COLO668 (cell line): ENCODE measurements at regions not wholly inside any gene's neighbourhood (a gene's known extent, or its start where the extent isn't known, plus 50 kb on each side); places are given as distances from the start of the nearest gene placed in this dataset.
"Not testable (repeated sequence)": the region's sequence is repeated elsewhere in the genome, so short reads cannot be mapped to it uniquely, and the experiment has no call there.

Experiments
- DNase-seq: peaks from one replicate; lab custom pipeline; 2025; ENCODE audit not compliant: unreplicated experiment; lab: John Stamatoyannopoulos, UW

GRCh38 chr11:38173676-38174075, 1575.6 kb upstream of the RAG2 start:
- DNase-seq = no peak

- DNase-seq = no peak
Observed at GRCh38 chr11:38169286-38169685, 1571.2 kb upstream of the RAG2 start.

GRCh38 chr11:38163526-38163925, 1565.5 kb upstream of the RAG2 start:
- DNase-seq = no peak

GRCh38 chr11:38160433-38160832, 1562.4 kb upstream of the RAG2 start:
- no peak for DNase-seq

- no peak for DNase-seq
Observed at GRCh38 chr11:38159038-38159437, 1561.0 kb upstream of the RAG2 start.

- DNase-seq = no peak
Observed at GRCh38 chr11:38156495-38157146, 1558.6 kb upstream of the RAG2 start.

GRCh38 chr11:38155856-38156255, 1557.8 kb upstream of the RAG2 start:
- DNase-seq = no peak

GRCh38 chr11:38153985-38154384, 1555.9 kb upstream of the RAG2 start:
- no peak for DNase-seq

- DNase-seq = no peak
Observed at GRCh38 chr11:38143852-38144251, 1545.8 kb upstream of the RAG2 start.

- DNase-seq = no peak
Observed at GRCh38 chr11:38138972-38139371, 1540.9 kb upstream of the RAG2 start.

- no peak for DNase-seq
Observed at GRCh38 chr11:38136887-38137286, 1538.9 kb upstream of the RAG2 start.

GRCh38 chr11:38131535-38131934, 1533.5 kb upstream of the RAG2 start:
- no peak for DNase-seq

GRCh38 chr11:38130976-38131375, 1532.9 kb upstream of the RAG2 start:
- DNase-seq = no peak

- DNase-seq = no peak
Observed at GRCh38 chr11:38130514-38130913, 1532.5 kb upstream of the RAG2 start.

- no peak for DNase-seq
Observed at GRCh38 chr11:38123673-38124072, 1525.6 kb upstream of the RAG2 start.

GRCh38 chr11:38116616-38117015, 1518.6 kb upstream of the RAG2 start:
- not testable (repeated sequence) for DNase-seq

GRCh38 chr11:38115381-38115780, 1517.3 kb upstream of the RAG2 start:
- not testable (repeated sequence) for DNase-seq

- DNase-seq = no peak
Observed at GRCh38 chr11:38100836-38101462, 1502.9 kb upstream of the RAG2 start.

GRCh38 chr11:38095268-38095667, 1497.2 kb upstream of the RAG2 start:
- DNase-seq = no peak

GRCh38 chr11:38089726-38090125, 1491.7 kb upstream of the RAG2 start:
- DNase-seq = no peak

GRCh38 chr11:38060920-38061319, 1462.9 kb upstream of the RAG2 start:
- no peak for DNase-seq

GRCh38 chr11:38060136-38060535, 1462.1 kb upstream of the RAG2 start:
- no peak for DNase-seq

GRCh38 chr11:38046571-38047135, 1448.6 kb upstream of the RAG2 start:
- no peak for DNase-seq
